NAMALWA (cell line): ENCODE measurements at regions not wholly inside any gene's neighbourhood (a gene's known extent, or its start where the extent isn't known, plus 50 kb on each side); places are given as distances from the start of the nearest gene placed in this dataset.

ENCODE experiments used
- DNase-seq: peaks from one replicate; pipeline ENCODE4 v3.0.0-alpha.2; 2015; ENCODE audit warnings: low spot score

DNA sequence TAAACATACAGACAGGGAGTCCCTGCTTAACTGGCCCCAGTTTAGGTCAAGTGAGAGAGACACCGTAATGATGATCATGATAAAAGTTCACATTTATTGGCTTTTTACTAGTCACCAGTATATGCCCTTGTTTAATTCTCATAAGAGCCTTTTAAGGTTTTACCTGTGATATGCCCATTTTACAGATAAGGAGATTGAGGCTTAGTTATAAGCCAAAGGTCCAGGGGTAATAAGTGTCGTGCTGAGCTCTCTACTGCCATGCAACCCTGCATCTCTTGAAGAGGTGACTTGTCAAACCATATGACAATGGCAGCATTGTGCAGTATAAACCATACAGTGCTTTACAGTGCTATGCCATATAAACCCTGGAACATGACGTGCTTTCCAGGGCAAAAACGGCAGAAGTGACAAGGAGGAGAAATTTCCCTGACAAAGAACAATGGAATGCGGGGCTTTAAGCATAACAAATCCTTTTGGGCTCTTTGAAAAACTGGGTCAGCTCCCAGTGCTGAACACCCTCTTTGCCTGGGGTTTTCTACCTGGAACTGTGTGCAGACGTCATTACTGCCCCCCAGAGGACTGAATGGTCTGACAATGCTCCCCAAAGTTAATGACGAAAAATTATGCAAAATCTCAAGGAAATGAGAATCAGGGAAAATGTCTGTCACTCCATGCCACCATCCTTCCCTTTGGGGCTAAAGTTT lies 59.7 kb upstream of the C14orf132 start:
- DNase-seq = peak; percentile 32

DNA sequence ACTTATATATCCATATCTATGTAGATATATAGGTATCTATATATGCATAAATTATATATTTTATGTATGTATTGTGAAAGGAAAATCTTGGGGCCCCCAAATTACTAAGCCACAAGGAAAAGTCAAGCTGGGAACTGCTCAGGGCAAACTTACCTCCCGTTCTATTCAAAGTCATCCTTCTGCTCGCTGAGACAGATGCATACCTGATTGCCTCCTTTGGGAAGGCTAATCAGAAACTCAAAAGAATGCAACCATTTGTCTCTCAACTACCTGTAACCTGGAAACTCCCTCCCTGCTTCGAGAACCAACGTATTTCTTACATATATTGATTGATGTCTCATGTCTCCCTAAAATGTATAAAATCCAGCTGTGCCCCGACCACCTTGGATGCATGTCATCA lies 58.8 kb upstream of the C14orf132 start:
- no peak for DNase-seq

DNA sequence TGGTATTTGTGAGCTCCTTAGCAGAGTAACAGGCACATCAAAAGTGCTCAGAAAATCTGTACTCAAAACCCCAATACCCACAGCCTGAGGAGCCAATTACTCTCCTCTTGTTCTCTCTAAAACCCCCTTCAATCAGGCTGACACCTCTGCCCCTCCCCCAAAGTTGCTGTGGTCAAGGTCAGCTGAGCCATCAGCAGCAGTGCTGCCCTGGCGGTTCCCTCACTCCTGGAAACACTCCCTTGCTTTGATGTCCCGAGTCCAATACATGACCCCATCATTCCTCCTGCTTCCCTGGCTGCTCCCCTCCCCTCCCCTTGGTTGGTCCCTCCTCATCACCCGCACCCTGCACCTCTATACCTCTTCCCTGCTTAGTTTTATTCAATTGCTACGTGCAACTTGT lies 57.2 kb upstream of the C14orf132 start:
- no peak for DNase-seq

DNA sequence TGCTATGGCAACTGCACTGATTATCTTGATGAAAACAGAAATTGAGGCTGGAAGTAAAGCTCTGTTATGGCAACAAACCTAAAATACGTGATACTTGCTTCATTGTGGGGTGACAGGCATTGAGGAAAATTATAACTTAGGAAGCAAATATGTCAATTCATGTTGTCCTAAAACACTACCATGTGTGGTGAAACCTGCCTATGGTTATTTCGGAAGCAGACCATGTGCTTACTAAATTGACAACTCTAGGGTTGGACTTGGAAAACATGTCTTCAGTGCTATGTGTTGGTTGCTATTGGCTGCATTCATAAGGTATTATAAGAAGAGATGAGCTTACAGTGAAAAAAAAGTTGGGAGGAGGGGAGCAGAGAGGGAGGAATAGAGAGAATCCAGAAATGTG lies 55.0 kb upstream of the C14orf132 start:
- DNase-seq = no peak
